Liver (tissue), 8 donors: ENCODE measurements at regions not wholly inside any gene's neighbourhood (a gene's known extent, or its start where the extent isn't known, plus 50 kb on each side); places are given as distances from the start of the nearest gene placed in this dataset.
"Not testable (repeated sequence)": the region's sequence is repeated elsewhere in the genome, so short reads cannot be mapped to it uniquely, and the experiment has no call there.

Experiments used
- DNase-seq: peaks from one replicate; pipeline ENCODE4 v3.0.0-alpha.2; 2017; ENCODE audit warnings: low spot score
- H3K27ac ChIP-seq, 2 donors: one replicate each; pipeline ENCODE4 v1.7.0; 2013; ENCODE audit warnings: inconsistent platforms in 2 of 2, low read length in 2 of 2, control low read depth in 1 of 2, low read depth in 1 of 2, mild to moderate bottlenecking in 1 of 2
- H3K27me3 ChIP-seq, 4 donors: one replicate each; pipeline versions ENCODE4 v1.6.1 to v1.7.0; 2013; ENCODE audit warnings: low read length in 3 of 4, inconsistent platforms in 1 of 4, mild to moderate bottlenecking in 1 of 4, moderate library complexity in 1 of 4; ENCODE audit not compliant: control insufficient read depth in 4 of 4, insufficient read depth in 4 of 4
- H3K36me3 ChIP-seq, 4 donors: one replicate each; pipeline versions ENCODE4 v1.6.1 to v1.7.0; 2013; ENCODE audit warnings: low read length in 3 of 4, mild to moderate bottlenecking in 3 of 4, low read depth in 1 of 4, moderate library complexity in 1 of 4; ENCODE audit not compliant: control insufficient read depth in 4 of 4, insufficient read depth in 3 of 4
- H3K4me1 ChIP-seq, 4 donors: one replicate each; pipeline versions ENCODE4 v1.6.1 to v1.7.0; 2013; ENCODE audit warnings: low read length in 3 of 4, mild to moderate bottlenecking in 3 of 4, moderate library complexity in 1 of 4; ENCODE audit not compliant: control insufficient read depth in 4 of 4, insufficient read depth in 4 of 4
- H3K4me3 ChIP-seq, 3 donors: one replicate each; pipeline versions ENCODE4 v1.6.1 to v1.7.0; 2013; ENCODE audit warnings: low read length in 3 of 3, control low read depth in 1 of 3, low read depth in 1 of 3, mild to moderate bottlenecking in 1 of 3
- H3K9ac ChIP-seq, 2 donors: one replicate each; pipeline ENCODE4 v1.7.0; 2013; ENCODE audit warnings: low read length in 2 of 2, mild to moderate bottlenecking in 2 of 2, moderate library complexity in 2 of 2, control low read depth in 1 of 2, low read depth in 1 of 2
- H3K9me3 ChIP-seq, 4 donors: one replicate each; pipeline versions ENCODE4 v1.6.1 to v1.7.0; 2013; ENCODE audit warnings: low read length in 3 of 4; ENCODE audit not compliant: control insufficient read depth in 4 of 4
- ATF3 ChIP-seq: IDR thresholded peaks from 2 replicates; pipeline ENCODE4 v1.6.1; 2016; ENCODE audit warnings: antibody characterized with exemption
- CTCF ChIP-seq: fragments of 150-350 bp; IDR thresholded peaks from 2 replicates; pipeline ENCODE4 v1.5.1; 2017; ENCODE audit warnings: improper control_type of control experiment, low read depth, low read length; ENCODE audit not compliant: missing input control
- FOXA1 ChIP-seq: IDR thresholded peaks from 2 replicates; pipeline ENCODE4 v1.6.1; 2016; ENCODE audit warnings: antibody characterized with exemption
- FOXA2 ChIP-seq: IDR thresholded peaks from 2 replicates; pipeline ENCODE4 v1.6.1; 2016; ENCODE audit warnings: antibody characterized with exemption
- GABPA ChIP-seq, 2 donors: IDR thresholded peaks in 1 of 2; conservative IDR thresholded peaks in 1 of 2; 2 replicates each; pipeline ENCODE4 v1.6.1; 2016; ENCODE audit warnings: antibody characterized with exemption in 2 of 2, mild to moderate bottlenecking in 1 of 2, moderate library complexity in 1 of 2
- HNF4A ChIP-seq, 2 donors: conservative IDR thresholded peaks; 2 replicates each; pipeline ENCODE4 v1.6.1; 2016; ENCODE audit warnings: antibody characterized with exemption in 2 of 2, mild to moderate bottlenecking in 2 of 2
- HNF4G ChIP-seq: IDR thresholded peaks from 2 replicates; pipeline ENCODE4 v1.6.1; 2016; ENCODE audit warnings: antibody characterized with exemption
- JUND ChIP-seq, 2 donors: IDR thresholded peaks; 2 replicates each; pipeline ENCODE4 v1.6.1; 2016; ENCODE audit warnings: antibody characterized with exemption in 2 of 2
- MAX ChIP-seq: IDR thresholded peaks from 2 replicates; pipeline ENCODE4 v1.6.1; 2016; ENCODE audit warnings: antibody characterized with exemption
- NR2F2 ChIP-seq: IDR thresholded peaks from 2 replicates; pipeline ENCODE4 v1.6.1; 2016; ENCODE audit warnings: antibody characterized with exemption
- RAD21 ChIP-seq, 2 donors: IDR thresholded peaks; 2 replicates each; pipeline ENCODE4 v1.6.1; 2016; ENCODE audit warnings: antibody characterized with exemption in 2 of 2, mild to moderate bottlenecking in 2 of 2
- REST ChIP-seq: IDR thresholded peaks from 2 replicates; pipeline ENCODE4 v1.6.1; 2016; ENCODE audit warnings: antibody characterized with exemption, mild to moderate bottlenecking
- RXRA ChIP-seq, 2 donors: IDR thresholded peaks; 2 replicates each; pipeline ENCODE4 v1.6.1; 2017 to 2018; ENCODE audit warnings: antibody characterized with exemption in 2 of 2, mild to moderate bottlenecking in 1 of 2
- TAF1 ChIP-seq: conservative IDR thresholded peaks from 2 replicates; pipeline ENCODE4 v1.6.1; 2016; ENCODE audit warnings: antibody characterized with exemption, mild to moderate bottlenecking
- YY1 ChIP-seq: IDR thresholded peaks from 2 replicates; pipeline ENCODE4 v1.6.1; 2016; ENCODE audit warnings: antibody characterized with exemption, mild to moderate bottlenecking
- ZBTB33 ChIP-seq: IDR thresholded peaks from 2 replicates; pipeline ENCODE4 v1.6.1; 2016; ENCODE audit warnings: antibody characterized with exemption
- WGBS: extraction: QIAGEN DNeasy Blood & Tissue Kit; methylation state at CpG from one replicate; pipeline ENCODE4 v1.1.7; 2013; 5-methylcytosine and 5-hydroxymethylcytosine counted together
- donor health status: healthy.
- donor health status: healthy.
- donor health status: healthy.
- donor health status: healthy.
- donor health status: healthy.

- TF ChIP-seq REST (no peak), JUND (IDR thresholded peaks at IDR 0.05) (no peak), RAD21 (IDR thresholded peaks at IDR 0.05) (no peak)
Measured at GRCh38 chr10:33833566-33833965, 499.1 kb upstream of the NRP1 start (continued).

- Histone ChIP-seq H3K27ac (no peak overlapping the region), H3K36me3 (no peaks in the 10 kb centered on the region), H3K9me3 (no peaks in the 10 kb centered on the region), H3K27me3 (no peaks in the 10 kb centered on the region), H3K9ac (no peak overlapping the region), H3K4me1 (no peaks in the 10 kb centered on the region), H3K4me3 (no peak overlapping the region)
- no peak for DNase-seq
- TF ChIP-seq ZBTB33 (no peak), FOXA1 (no peak), GABPA (IDR thresholded peaks at IDR 0.05 in 1 of 2, conservative IDR thresholded peaks at IDR 0.05 in 1 of 2) (no peak), TAF1 (no peak), HNF4A (conservative IDR thresholded peaks at IDR 0.05) (no peak), FOXA2 (no peak)
- 39% methylated on average over 4 of the region's 4 CpGs for WGBS
Measured at GRCh38 chr10:33832124-33832787, 497.8 kb upstream of the NRP1 start.

- 88% methylated on average over 2 of the region's 2 CpGs for WGBS
- TF ChIP-seq HNF4G (no peak), ATF3 (no peak), JUND (IDR thresholded peaks at IDR 0.05) (no peak), CTCF (no peak), GABPA (IDR thresholded peaks at IDR 0.05 in 1 of 2, conservative IDR thresholded peaks at IDR 0.05 in 1 of 2) (no peak), YY1 (no peak), TAF1 (no peak), RXRA (IDR thresholded peaks at IDR 0.05) (no peak), HNF4A (conservative IDR thresholded peaks at IDR 0.05) (no peak), FOXA2 (no peak), ZBTB33 (no peak), RAD21 (IDR thresholded peaks at IDR 0.05) (no peak), MAX (no peak), NR2F2 (no peak)
- no peaks in the 10 kb centered on the region for H3K4me1 ChIP-seq
- no peak overlapping the region for H3K27ac ChIP-seq
- H3K9me3 ChIP-seq = no peaks in the 10 kb centered on the region
- no peak overlapping the region for H3K9ac ChIP-seq
- no peaks in the 10 kb centered on the region for H3K27me3 ChIP-seq
- no peak overlapping the region for H3K4me3 ChIP-seq
- H3K36me3 ChIP-seq = no peaks in the 10 kb centered on the region
- no peak for DNase-seq
Measured at GRCh38 chr10:33831591-33831990, 497.1 kb upstream of the NRP1 start.

- not testable (repeated sequence) for H3K4me1 ChIP-seq, H3K4me3 ChIP-seq, H3K9me3 ChIP-seq, DNase-seq, H3K9ac ChIP-seq, H3K27me3 ChIP-seq, H3K36me3 ChIP-seq, H3K27ac ChIP-seq
- WGBS = 93% methylated on average over 3 of the region's 3 CpGs
Measured at GRCh38 chr10:33829899-33830298, 495.4 kb upstream of the NRP1 start.
